Peyer's patch (tissue), 4 donors: ENCODE measurements at regions not wholly inside any gene's neighbourhood (a gene's known extent, or its start where the extent isn't known, plus 50 kb on each side); places are given as distances from the start of the nearest gene placed in this dataset.

Source experiments
- POLR2A ChIP-seq, 2 donors: fragments of 450-650 bp; IDR thresholded peaks; one replicate each; pipeline ENCODE4 v1.5.1; 2017; ENCODE audit warnings: antibody characterized with exemption in 2 of 2, mild to moderate bottlenecking in 2 of 2, moderate library complexity in 2 of 2
- TF ChIP-seq, protein P1 (sequence below), 6 experiments: fragments of 450-650 bp in 4 of 6; fragments of 200-600 bp in 2 of 6; sonication (generic) in 1 of 6; IDR thresholded peaks; one replicate each; pipeline ENCODE4 v1.5.1; 2017 to 2019; ENCODE audit warnings: antibody characterized with exemption in 6 of 6, mild to moderate bottlenecking in 3 of 6, moderate library complexity in 1 of 6

- no peak for TF ChIP-seq POLR2A (IDR thresholded peaks at IDR 0.05)
- TF ChIP-seq, protein P1, sequence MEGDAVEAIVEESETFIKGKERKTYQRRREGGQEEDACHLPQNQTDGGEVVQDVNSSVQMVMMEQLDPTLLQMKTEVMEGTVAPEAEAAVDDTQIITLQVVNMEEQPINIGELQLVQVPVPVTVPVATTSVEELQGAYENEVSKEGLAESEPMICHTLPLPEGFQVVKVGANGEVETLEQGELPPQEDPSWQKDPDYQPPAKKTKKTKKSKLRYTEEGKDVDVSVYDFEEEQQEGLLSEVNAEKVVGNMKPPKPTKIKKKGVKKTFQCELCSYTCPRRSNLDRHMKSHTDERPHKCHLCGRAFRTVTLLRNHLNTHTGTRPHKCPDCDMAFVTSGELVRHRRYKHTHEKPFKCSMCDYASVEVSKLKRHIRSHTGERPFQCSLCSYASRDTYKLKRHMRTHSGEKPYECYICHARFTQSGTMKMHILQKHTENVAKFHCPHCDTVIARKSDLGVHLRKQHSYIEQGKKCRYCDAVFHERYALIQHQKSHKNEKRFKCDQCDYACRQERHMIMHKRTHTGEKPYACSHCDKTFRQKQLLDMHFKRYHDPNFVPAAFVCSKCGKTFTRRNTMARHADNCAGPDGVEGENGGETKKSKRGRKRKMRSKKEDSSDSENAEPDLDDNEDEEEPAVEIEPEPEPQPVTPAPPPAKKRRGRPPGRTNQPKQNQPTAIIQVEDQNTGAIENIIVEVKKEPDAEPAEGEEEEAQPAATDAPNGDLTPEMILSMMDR (IDR thresholded peaks at IDR 0.05), result no peak
Observed at GRCh38 chr13:97140611-97141010, 81.5 kb upstream of the MBNL2 start.
